ENCODE measurements at regions not wholly inside any gene's neighbourhood (a gene's known extent, or its start where the extent isn't known, plus 50 kb on each side); places are given as distances from the start of the nearest gene placed in this dataset.

DNA sequence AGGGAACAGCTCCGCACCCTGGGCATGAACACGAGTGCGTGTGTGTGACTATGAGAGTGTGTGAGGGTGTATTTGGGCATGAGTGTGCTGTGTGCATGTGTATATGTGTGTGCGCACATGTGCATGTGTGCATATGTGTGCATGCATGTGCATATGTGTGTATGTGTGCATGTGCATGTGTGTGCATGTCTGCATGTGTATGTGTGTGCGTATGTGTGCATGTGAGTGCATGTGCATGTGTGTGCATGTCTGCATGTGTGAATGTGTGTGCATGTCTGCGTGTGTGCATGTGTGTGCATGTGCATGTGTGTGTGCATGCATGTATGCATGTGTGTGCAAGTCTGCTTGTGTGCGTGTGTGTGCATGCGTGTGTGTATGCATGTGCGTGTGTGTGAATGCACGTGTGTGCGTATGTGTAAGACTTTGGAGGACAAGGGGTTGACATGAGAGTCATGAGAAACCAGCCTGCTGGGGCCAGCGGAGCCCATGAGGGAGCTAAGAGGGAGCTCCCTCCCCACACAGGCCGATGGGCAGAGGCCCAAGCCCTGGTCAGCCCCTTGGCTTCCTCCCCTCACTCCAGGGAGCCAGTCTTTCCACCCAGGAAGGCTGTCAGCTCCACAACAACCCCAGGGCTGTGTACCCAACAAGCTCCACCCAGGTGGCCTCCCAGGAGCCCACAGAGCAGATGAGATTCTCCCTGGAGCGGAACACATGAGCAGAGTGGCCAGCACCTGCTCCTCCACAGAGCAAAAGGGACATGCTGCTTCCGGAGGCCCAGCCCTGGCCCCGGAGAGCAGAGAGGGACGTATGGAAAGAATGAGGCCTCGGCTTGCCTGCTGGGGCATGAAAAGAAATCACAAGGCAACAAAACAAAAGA is 142.5 kb upstream of the PPP2R2D start:
- TF ChIP-seq, protein P1, sequence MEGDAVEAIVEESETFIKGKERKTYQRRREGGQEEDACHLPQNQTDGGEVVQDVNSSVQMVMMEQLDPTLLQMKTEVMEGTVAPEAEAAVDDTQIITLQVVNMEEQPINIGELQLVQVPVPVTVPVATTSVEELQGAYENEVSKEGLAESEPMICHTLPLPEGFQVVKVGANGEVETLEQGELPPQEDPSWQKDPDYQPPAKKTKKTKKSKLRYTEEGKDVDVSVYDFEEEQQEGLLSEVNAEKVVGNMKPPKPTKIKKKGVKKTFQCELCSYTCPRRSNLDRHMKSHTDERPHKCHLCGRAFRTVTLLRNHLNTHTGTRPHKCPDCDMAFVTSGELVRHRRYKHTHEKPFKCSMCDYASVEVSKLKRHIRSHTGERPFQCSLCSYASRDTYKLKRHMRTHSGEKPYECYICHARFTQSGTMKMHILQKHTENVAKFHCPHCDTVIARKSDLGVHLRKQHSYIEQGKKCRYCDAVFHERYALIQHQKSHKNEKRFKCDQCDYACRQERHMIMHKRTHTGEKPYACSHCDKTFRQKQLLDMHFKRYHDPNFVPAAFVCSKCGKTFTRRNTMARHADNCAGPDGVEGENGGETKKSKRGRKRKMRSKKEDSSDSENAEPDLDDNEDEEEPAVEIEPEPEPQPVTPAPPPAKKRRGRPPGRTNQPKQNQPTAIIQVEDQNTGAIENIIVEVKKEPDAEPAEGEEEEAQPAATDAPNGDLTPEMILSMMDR (IDR thresholded peaks at IDR 0.05): no peak
- TF ChIP-seq POLR2A (IDR thresholded peaks at IDR 0.05): no peak

Measured in uterus (tissue), 2 donors.